HG02763 (cell line): ENCODE measurements at regions not wholly inside any gene's neighbourhood (a gene's known extent, or its start where the extent isn't known, plus 50 kb on each side); places are given as distances from the start of the nearest gene placed in this dataset.
A peak's percentile ranks its signal among the peaks of the same experiment; 100 is the strongest.
"Not testable (repeated sequence)": the region's sequence is repeated elsewhere in the genome, so short reads cannot be mapped to it uniquely, and the experiment has no call there.

Source experiments
- ATAC-seq: cut with Tn5 transposase; IDR thresholded peaks from one replicate; pipeline ENCODE4 v1.9.1; 2021; ENCODE audit warnings: mild to moderate bottlenecking, moderate library complexity; ENCODE audit not compliant: unreplicated experiment

DNA sequence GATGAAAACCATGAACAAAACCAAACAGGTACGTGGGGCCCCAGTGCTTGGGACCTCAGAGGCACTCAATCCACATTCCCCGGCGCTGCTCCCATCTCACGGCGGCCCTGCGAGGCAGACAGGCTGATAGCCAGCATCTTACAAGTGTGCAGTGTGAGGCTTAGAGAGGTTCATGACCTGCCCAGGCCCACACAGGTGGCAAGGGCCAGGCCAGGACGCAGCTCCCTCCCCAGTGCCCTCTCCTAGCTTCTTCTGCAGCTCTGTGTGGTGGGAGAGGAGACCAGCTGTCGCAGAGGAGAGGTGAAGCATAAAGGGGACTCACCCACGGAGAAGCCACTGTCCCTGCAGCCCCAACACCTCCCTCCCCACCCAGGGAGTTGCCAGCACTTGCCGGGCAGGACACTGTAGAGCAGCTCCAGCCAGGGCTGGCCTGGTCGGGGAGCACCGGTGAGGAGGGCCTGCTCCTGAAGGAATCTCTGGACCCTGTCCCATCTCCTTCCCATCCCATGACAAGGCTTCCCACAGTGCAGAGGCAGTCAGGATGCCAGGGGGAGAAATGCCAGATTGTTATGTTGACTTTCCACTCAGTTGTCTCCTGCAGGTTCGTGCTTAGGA is 92.4 kb upstream of the TMEM45B start:
- no peak for ATAC-seq

DNA sequence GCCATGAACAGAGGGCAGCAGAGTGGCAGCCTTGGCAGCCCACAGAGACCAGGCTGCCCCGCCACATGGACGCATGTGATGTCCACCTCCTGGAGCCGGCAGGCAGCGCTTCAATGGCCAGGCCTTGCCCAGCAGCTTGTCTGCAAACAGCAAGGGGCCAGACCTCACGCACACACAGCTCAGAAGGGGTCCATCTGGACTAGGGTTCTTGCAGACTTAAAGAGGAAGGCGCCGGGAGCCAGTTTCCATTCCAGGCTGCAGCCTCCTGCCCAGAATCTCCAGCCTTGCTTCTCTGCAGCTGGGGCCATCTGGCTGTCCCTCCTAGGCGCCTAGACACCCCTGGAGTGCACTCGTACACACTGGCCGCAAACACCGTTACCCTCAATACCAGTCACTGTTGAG is 91.9 kb upstream of the TMEM45B start:
- ATAC-seq = no peak

DNA sequence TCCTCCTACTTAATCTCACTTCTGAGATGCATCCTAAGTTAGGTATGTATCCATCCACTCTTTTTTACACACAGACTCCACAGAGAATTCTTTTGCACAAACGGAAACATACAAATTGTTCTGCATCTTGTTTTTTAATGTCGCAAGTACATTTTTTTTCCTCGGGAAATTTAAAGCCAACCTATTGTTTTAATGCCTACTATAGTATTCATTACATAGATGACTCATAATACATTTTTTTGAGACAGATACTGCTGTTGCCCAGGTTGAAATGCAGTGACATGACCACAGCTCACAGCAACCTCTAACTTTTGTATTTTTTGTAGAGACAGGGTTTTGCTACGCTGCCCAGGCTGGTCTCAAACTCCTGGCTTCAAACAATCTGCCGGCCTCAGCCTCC is 90.8 kb upstream of the TMEM45B start:
- no peak for ATAC-seq

DNA sequence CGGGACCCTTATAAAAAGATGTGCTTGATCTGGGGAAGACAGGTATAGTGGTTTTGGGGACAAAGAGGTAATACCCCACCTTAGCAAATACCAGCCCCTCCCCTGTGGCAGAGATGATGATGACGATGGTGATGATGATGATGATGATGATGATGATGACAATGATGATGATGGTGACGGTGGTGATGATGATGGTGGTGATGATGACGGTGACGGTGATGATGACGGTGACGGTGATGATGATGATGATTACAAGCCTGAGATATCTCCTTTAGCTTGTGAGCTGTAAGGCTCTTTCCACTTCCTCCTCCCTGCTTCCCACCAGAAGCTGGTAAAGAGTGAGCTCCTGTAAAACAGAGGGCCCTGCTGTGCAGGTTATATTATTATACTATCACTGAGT is 89.5 kb upstream of the TMEM45B start:
- ATAC-seq = no peak

DNA sequence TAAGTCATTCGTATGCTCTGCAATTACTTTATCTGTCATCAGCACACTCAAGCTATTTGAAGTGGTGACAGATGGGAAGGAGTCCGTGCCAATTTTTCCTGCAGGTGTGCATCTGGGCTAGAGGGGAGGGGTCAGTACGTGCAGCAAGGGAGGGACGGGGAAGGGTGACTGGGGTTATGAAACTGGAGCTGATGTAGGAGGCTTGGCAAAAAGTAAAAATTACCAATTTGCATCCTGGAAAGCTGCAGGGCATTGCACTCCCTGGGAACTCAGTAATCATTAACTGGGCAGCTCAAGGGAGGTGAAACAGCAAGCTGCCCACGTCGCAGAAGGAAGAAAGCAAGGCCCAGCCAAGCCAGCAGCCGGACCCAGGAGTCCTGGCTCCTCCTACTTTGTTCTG is 87.1 kb upstream of the TMEM45B start:
- no peak for ATAC-seq

DNA sequence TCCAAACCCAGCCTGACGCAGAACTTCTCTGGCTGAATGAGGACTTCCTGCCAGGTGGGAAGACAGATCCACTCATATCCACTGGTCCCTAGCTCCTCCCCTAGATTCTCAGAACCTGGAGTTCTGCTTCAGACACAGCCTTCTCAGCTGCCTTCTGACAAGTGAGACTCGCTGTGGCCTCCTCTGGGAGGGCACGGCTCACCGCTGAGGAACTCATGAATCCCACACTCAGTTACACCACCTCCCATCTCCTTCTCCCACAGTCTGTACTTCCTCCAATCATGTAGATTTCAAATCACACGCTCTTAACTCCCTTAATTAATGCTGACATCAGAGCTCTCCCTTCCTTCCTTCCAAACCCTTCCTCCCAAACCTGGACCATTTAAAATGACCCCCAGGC is 86.4 kb upstream of the TMEM45B start:
- ATAC-seq = no peak

DNA sequence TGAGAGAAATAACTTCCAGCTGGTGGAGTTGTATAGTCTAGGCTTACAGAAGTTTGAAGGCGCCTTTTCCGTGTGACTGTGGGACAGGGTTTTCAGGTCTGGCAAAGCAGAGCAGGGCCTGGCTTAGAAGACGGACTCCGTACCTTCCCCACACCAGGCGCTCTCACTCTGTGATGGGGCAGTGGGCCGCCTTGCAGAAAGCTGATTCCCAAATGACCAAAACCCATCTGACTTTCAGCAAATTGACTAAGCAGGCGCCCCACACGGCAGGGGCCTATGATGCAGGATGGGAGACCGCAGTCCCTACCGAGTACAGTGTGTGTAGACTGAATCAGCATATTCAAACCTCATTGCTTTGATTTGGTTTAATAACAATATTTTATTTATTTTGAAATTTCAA is 85.8 kb upstream of the TMEM45B start:
- ATAC-seq = no peak

DNA sequence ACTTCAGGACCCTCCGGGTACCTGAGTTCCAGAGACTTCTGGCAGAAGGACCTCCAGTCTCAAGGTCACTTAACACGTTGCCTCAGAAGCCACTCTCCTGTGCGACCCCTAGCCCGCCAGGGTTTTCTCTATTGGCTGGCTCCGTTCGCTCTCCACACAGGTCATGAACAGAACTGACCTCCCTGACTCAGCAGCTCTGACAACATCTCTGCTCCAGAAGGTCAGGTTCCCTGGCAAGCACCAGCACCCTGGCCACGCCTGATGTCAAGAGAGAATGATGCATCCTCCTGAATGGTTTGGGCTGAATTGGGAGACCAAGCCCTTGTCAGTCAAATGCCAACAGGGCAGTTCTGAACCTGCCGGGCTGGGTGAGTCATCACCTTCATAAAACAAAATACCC is 84.3 kb upstream of the TMEM45B start:
- no peak for ATAC-seq

DNA sequence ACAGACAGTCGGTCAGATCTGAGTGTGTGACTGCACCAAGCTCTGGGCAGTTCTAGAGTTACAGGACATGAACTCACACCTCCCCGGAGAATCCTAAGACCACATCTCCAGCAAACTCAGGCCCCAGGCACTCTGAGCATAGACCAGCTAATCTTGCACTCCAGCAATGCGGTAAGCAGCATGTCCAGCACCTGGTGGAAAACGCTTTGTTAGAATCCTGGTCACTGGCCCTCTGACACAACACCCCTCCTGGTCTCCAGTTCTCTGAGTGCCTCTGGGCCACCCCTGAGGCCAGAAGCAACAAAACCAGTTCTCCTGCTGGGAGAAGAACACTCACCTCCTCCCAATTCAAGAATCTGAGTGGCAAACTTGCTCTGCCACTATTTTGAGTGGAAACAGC is 82.7 kb upstream of the TMEM45B start:
- no peak for ATAC-seq

DNA sequence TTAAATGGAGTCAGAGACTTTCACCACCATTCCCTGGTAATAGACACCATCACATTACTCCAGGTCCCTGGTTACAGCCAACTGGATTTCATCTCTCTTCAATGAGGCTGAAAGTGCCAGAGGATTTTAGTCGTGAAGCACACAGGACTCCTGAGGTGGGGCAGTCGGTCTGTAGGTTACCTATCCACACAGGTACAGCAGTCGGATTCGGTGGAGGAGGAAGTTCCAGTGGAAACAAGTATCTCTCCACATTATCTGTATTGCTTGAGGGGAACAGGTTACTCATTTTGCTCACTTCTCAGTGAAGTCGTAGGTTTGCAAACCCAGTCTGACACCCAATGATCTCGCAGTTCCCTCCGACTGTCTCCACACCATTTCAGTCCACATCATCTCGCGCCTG is 82.3 kb upstream of the TMEM45B start:
- ATAC-seq = no peak

DNA sequence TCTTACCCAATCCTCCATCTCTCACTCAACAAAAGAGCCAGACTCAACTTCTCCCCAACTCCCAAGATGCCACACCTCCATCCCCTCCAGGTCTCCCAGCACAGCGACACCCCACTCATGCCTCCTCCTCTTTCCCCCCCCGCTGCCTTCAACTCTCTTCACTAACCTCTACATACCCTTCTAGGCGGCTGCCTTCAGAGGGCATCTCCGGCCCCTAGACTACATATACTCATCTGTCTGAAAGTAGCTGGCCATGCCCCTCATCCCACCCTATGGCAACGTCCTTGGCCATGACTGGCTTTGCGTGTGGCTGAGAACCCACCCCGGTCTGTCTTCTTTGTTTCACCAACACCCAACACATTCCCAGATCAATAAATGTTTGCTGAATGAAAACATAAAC is 81.7 kb upstream of the TMEM45B start:
- no peak for ATAC-seq

DNA sequence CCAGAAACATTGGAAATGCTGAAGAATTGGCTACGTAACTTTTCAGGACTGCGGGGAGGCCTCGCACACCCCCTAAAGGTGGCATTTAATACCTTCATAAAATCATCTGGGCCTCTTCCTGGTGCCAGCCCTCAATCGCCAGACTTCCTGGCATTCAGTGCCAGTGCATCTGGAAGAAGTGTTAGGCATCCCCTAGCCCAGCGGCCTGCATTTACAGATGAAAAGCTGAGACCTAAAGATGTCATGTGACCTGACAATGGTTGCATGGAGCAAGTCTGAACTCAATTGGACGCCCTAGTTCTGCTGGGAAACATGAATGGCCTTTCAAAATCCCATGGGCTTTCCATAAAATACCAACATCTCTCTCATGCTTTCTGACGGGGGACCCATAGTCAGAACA is 81.0 kb upstream of the TMEM45B start:
- ATAC-seq = no peak

DNA sequence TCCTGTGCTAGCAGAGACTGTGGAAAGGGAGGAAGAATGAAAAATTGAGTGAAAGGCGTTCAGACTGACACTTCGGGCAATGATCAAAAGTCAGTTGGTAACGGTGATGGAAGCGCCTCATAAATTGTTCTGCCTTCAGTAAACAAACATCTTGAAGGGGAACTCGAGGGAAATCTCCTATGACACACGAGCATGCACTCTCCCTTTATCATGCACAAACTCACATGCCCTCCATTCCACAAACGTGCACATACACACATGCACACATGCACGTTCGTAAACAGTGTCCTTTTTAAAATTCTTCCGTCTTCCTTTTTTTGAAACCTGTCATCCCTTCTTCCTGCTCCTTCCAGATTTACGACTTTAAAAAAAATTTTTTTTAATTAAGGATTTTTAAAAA is 77.8 kb upstream of the TMEM45B start:
- ATAC-seq = no peak

DNA sequence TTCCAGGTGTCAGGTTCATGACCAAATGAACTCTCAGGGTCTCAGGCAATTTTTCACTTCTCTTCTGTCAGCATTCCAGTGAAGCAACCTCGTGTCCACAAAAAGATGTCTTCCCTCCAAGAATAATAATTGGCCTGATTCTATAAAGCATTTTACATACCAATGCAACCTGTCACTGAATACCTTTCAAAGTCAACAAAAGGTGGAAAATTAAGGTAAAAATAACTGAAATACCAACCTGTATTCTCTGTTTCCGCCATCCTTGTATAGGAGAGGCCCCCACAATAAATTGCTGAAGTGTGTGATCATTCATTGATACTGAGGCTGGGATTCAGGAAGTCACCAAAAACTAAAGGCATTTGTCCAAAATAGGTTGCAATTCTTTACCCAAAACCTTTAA is 77.4 kb upstream of the TMEM45B start:
- ATAC-seq = no peak

DNA sequence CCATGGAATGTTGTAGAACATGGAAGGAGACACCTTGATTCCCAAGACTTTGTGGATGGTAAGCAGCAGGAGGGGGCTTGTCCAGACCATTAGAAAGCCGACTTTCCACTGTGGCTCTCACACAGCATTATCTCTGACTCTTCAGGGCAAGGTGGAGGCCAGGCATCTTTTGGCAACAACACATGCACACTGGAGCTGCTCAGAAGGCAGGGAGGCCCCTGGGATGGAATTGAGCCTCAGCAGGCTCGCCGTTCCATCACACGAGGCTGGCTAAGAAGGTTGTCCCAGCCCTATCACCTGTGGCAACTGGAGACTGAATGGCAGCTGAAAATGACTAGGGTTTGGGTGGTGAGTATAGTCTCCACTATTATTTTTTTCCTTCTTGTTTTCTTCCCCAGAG is 76.3 kb upstream of the TMEM45B start:
- no peak for ATAC-seq

DNA sequence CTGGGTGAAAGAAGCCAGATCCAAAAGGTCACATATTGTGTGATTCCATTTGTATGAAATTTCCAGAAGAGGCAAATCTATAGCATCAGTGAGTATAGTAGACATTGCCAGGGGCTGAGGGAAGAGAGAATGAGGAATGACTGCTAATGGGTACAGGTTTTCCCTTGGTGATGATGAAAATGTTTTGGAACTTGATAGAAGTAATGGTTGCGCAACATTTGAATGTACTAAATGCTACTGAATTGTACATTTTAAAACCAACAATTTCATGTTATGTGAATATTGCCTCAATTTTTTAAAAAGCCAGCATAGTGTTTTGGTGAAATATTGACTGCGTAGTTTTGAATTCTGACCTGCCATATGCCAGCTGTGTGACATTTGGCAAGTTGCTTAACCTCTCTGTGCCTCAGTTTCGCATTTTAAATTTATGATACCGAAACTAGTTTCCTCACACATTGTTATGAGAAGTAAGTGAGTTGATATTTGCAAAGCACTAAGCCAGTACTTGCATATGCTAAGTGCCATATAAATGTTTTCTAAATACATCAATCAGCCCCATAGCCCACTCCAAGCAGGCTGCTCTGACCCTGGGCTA is 75.4 kb upstream of the TMEM45B start:
- no peak for ATAC-seq

DNA sequence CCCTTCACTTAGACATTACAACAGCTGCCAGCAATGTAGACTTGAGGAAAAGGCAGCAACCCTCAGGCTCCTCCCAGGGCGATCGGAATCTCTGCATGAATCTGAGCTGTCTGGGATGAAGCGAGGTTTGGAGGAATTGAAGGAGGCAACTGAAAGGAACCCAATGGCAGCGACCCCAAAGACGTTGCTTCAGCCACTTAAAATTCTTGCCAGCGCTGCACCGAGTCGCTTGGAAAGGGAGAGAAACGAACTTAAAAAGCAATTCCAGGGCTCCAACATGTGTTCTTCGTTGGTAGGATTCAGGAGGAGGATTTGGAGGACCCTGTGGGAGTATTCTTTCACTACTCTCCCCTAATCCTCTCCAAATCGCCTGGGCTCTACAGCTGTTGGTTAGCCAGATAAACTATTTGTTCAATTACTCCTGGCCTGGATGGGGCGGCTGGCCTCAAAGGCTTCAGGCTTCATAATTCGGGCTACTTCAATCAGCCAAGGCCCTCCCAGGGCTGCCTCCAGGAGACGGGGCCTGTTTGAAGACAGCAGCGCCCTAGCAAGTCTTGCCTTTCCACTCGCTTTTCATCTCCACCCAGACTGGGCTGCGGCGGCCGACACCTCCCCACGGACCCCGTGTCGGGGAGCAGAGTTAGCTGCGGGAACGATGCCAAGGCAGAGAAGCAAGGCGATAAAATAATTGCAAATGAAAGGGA is 72.4 kb upstream of the TMEM45B start:
- ATAC-seq = no peak

DNA sequence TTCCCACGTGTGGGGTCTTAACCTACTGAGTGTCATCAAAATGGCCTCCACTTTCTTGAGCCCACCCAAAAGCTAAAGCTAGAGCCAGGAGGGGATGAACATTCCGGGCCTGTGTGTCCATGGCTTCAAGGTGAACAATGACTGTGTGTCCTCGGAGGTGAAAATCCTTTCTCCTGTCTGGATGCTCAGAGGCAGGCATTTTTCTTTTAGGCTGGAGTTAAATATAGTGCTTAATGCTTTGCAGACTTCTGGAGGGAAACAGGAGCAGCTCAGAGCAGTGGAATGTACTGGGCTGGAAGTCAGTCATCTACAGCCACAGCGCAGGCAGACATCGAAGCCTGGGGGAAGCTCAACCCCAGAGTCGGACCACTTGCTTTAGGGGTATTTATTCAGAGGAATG is 68.6 kb upstream of the TMEM45B start:
- no peak for ATAC-seq

DNA sequence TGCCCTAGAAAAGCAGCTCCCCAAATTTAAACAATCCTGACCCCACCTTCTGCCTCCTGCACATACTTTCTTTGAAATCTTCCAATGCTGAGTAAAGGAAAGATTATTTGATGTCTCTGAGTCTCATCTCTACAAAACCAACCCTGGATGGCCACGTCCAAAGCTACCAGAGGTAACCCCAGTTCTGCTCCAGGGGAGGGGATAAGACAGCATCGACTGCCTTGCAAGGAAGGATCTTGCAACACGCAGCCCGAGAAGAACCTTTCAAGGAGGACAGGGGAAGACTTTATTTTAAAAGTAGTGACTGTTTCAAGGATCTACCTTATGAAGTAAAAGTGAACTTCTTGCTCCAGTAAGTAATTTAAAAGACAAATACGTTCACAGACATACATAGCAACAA is 66.5 kb upstream of the TMEM45B start:
- no peak for ATAC-seq

DNA sequence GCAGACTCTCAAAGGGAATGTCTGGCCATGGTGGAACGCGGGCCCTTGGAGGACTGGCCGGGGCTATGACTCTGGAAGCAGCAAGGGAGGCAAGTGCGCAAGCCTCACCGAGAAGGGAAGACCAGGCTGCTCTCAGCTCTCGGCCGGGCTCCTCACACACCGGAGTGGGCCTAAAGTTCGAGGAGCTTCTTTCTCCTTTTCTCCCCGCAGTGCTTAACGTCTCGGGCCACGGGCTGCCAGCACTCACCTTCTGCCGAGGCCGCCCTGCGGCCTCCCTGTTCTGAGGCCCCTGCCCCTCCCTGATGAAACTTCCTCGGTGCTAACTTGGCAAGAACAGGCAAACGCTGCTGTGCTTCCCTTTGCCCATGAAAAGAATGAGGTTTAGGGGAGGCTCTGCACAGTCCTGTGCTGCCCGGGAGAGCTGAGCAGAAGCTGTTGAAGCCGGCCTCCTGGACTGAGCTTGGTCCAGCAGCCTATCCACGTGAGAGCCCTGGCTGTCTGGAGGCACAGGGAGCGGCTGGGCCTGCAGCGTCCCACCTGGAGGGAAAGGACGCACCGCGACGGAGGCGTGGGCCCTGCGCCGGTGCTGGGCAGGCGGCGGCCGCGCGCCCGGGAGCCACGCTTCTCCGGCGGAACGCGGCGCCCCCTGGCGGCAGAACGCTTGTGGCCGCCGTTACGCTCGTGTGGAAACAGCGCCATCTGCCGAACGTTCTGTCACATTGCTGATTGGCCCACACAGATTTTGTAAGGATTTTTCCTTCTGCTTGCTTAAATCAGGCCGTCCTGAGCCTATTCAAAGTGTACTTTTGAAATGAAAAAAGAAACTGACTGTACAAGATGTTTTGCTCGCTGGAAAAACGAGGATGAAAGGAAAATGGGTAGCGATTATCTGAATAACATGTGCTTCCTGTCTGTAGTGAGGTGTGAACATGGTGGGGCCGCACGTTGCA is 65.0 kb upstream of the TMEM45B start:
- ATAC-seq = peak; percentile 85

DNA sequence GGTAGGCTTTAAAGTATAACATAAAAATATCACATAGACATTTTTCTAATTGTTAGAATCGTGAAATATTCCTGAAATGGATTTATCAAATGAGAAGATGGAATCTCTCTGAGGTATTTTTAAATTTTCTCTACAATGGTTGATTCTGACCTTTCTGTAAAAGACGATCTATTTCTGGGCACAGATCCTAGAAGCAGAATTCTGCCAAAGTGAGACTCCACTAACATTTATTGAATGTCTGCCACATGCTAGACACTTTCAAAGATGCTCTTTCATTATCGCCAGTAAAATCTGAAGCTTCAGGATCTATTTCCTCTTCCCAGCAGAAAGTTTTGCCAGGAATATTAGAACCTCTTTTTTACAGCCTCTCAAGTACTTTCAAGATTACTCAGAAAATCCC is 64.1 kb upstream of the TMEM45B start:
- no peak for ATAC-seq

DNA sequence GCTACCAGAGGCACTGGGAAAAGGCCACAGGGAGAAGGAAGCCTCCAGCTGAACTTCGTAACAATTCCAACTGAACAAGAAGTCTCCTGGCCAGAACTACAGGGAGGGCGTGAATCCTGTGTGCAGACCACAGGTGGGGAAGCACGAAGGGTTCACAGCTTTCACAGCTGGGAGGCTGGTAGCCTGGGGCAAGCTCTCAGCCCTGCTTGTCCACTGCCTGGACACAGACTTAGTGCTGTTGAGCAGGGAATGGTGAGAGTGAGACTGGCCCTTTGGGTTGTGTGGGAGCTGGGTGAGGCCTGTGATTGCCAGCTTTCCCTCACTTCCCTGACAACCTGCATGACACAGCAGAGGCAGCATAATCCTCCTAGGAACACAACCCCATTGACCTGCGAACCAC is 52.1 kb upstream of the TMEM45B start:
- not testable (repeated sequence) for ATAC-seq
